AG04450 (cell line): ENCODE measurements at regions not wholly inside any gene's neighbourhood (a gene's known extent, or its start where the extent isn't known, plus 50 kb on each side); places are given as distances from the start of the nearest gene placed in this dataset.

ENCODE experiments used
- CTCF ChIA-PET: fragments of 300-600, 350-600 bp; formaldehyde crosslinking; extraction: SDS; loops from one replicate; lab custom pipeline; 2022; ENCODE audit warnings: antibody characterized with exemption, inconsistent platforms; lab: Charles Lee
- POLR2A ChIA-PET: fragments of 350-600 bp; formaldehyde crosslinking; extraction: SDS; loops from one replicate; lab custom pipeline; 2021; ENCODE audit warnings: antibody characterized with exemption, inconsistent platforms; lab: Yijun Ruan, JAX
- DNase-seq: peaks from one replicate; pipeline ENCODE4 v3.0.0-alpha.2; 2011; ENCODE audit warnings: low read depth, low spot score
- H3K27ac ChIP-seq: one replicate; pipeline ENCODE4 v1.5.1; 2012; ENCODE audit warnings: low read depth, low read length, control low read depth
- H3K27me3 ChIP-seq: one replicate; pipeline ENCODE4 v1.6.0; 2012; ENCODE audit warnings: low read length; ENCODE audit not compliant: control insufficient read depth, insufficient read depth
- H3K4me3 ChIP-seq: 2 replicates; pipeline ENCODE4 v1.5.1; 2011; ENCODE audit warnings: mild to moderate bottlenecking, low read depth, low read length, control low read depth
- H3K9me3 ChIP-seq: 2 replicates; pipeline ENCODE4 v1.5.1; 2012; ENCODE audit warnings: low read length; ENCODE audit not compliant: control insufficient read depth, insufficient read depth
- TF ChIP-seq, protein P1 (sequence below): IDR thresholded peaks from 2 replicates; pipeline ENCODE4 v1.5.1; 2011; ENCODE audit warnings: low read depth, low read length, control low read depth, inconsistent platforms

DNA sequence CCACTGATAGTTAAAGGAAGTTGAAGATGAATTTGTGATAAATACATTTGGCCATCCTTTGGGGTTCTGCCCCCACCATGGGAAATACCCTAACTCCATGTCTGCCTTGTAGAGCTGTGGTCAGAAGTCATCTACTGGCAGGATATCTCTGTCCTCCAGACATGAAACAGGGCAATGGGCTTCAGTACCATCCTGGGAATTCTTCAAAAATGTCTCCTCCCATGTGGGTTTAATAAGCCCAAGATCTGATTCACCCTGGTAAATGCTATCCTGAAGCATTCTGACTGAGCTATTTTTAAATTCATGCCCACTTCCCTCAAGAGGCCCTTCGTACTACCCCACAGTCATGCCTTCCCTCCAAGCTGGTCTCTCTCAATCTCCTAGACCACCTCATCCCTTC lies 113.7 kb upstream of the SLC25A36 start:
- Histone ChIP-seq H3K27me3 (no peaks in the 10 kb centered on the region), H3K9me3 (no peaks in the 10 kb centered on the region), H3K4me3 (no peak overlapping the region), H3K27ac (no peak overlapping the region)
- ChIA-PET CTCF (no interaction called here), POLR2A (no interaction called here)
- TF ChIP-seq, protein P1, sequence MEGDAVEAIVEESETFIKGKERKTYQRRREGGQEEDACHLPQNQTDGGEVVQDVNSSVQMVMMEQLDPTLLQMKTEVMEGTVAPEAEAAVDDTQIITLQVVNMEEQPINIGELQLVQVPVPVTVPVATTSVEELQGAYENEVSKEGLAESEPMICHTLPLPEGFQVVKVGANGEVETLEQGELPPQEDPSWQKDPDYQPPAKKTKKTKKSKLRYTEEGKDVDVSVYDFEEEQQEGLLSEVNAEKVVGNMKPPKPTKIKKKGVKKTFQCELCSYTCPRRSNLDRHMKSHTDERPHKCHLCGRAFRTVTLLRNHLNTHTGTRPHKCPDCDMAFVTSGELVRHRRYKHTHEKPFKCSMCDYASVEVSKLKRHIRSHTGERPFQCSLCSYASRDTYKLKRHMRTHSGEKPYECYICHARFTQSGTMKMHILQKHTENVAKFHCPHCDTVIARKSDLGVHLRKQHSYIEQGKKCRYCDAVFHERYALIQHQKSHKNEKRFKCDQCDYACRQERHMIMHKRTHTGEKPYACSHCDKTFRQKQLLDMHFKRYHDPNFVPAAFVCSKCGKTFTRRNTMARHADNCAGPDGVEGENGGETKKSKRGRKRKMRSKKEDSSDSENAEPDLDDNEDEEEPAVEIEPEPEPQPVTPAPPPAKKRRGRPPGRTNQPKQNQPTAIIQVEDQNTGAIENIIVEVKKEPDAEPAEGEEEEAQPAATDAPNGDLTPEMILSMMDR = no peak
- no peak for DNase-seq

DNA sequence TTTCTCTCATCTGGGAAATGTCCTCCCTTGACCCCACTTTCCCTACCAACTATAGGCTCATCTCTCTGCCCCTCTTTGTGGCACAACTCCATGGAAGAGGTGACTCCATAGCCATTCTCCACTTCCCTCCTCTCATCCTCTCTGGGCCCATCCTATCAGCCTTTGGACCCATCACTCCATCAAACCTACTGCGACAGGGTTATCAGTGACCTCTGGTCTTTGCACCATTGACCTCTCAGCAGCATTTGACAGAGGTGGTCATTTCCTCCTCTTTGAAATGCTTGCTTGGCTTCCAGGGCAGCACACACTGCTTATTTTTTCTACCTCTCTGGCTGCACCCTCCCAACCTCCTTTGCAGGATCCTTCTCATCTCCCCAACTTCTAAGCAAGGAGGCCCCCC lies 113.1 kb upstream of the SLC25A36 start:
- CTCF ChIA-PET = no interaction called here
- Histone ChIP-seq H3K4me3 (no peak overlapping the region), H3K27ac (no peak overlapping the region), H3K9me3 (no peaks in the 10 kb centered on the region), H3K27me3 (no peaks in the 10 kb centered on the region)
- TF ChIP-seq, protein P1 = no peak
- POLR2A ChIA-PET = no interaction called here
- no peak for DNase-seq

- H3K27ac ChIP-seq = no peak overlapping the region
- H3K4me3 ChIP-seq = no peak overlapping the region
- DNase-seq = no peak
- H3K9me3 ChIP-seq = no peaks in the 10 kb centered on the region
- ChIA-PET POLR2A (no interaction called here), CTCF (no interaction called here)
- TF ChIP-seq, protein P1 = no peak
- H3K27me3 ChIP-seq = no peaks in the 10 kb centered on the region
Measured at GRCh38 chr3:140829796-140830195, 111.8 kb upstream of the SLC25A36 start.

- TF ChIP-seq, protein P1 = no peak
- no peak for DNase-seq
- Histone ChIP-seq H3K4me3 (no peak overlapping the region), H3K27ac (no peak overlapping the region), H3K9me3 (no peaks in the 10 kb centered on the region), H3K27me3 (no peaks in the 10 kb centered on the region)
- POLR2A ChIA-PET = no interaction called here
- CTCF ChIA-PET = no interaction called here
Measured at GRCh38 chr3:140830391-140830790, 111.2 kb upstream of the SLC25A36 start.

DNA sequence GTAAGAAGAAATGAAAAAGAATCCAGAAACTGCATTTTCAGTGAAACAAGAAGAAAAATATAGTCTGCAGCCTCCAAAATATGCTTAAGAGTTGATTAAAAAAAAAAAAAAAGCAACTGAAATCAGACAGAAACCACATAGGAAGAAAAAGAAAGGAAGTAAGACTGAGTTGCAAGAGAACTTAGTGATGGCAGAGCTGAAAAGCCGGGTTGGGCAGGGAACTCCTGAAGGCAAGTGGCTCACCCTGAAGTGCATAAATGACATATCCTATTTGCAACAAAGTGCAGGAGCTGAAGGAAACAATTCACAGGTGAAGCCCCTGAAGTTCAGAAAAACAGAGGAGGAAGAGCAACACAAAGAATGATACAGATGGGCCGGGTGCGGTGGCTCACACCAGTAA lies 108.8 kb upstream of the SLC25A36 start:
- ChIA-PET POLR2A (no interaction called here), CTCF (interaction anchor here (0.7 kb wide), 1 partner anchor 140 kb away, joined by 3 read pairs; no protein-coding TSS in a partner anchor)
- H3K27me3 ChIP-seq = no peaks in the 10 kb centered on the region
- TF ChIP-seq, protein P1 = no peak
- H3K9me3 ChIP-seq = no peaks in the 10 kb centered on the region
- no peak overlapping the region for H3K4me3 ChIP-seq
- no peak for DNase-seq
- H3K27ac ChIP-seq = no peak overlapping the region
